ENCODE measurements at regions not wholly inside any gene's neighbourhood (a gene's known extent, or its start where the extent isn't known, plus 50 kb on each side); places are given as distances from the start of the nearest gene placed in this dataset.

- no peak for DNase-seq
These were observed 253.1 kb upstream of the SALL3 start for GRCh38 chr18:78726326-78727056.

GRCh38 chr18:78727057-78727739, 252.4 kb upstream of the SALL3 start:
- no peak for DNase-seq

GRCh38 chr18:78727877-78728783, 251.5 kb upstream of the SALL3 start:
- DNase-seq = no peak

- no peak for DNase-seq
These were observed 250.7 kb upstream of the SALL3 start for GRCh38 chr18:78728784-78729467.

- DNase-seq = no peak
These were observed 249.1 kb upstream of the SALL3 start for GRCh38 chr18:78730546-78730945.

- DNase-seq = no peak
These were observed 248.6 kb upstream of the SALL3 start for GRCh38 chr18:78731016-78731397.

GRCh38 chr18:78731398-78732032, 248.1 kb upstream of the SALL3 start:
- no peak for DNase-seq

- no peak for DNase-seq
These were observed 247.1 kb upstream of the SALL3 start for GRCh38 chr18:78732273-78733210.

- DNase-seq = no peak
These were observed 245.6 kb upstream of the SALL3 start for GRCh38 chr18:78733762-78734613.

GRCh38 chr18:78734614-78734945, 245.0 kb upstream of the SALL3 start:
- no peak for DNase-seq

- DNase-seq = no peak
These were observed 244.2 kb upstream of the SALL3 start for GRCh38 chr18:78735131-78736014.

- DNase-seq = no peak
These were observed 243.5 kb upstream of the SALL3 start for GRCh38 chr18:78736015-78736690.

- DNase-seq = no peak
These were observed 242.4 kb upstream of the SALL3 start for GRCh38 chr18:78737006-78737915.

GRCh38 chr18:78738076-78738690, 241.4 kb upstream of the SALL3 start:
- DNase-seq = no peak

- no peak for DNase-seq
These were observed 240.5 kb upstream of the SALL3 start for GRCh38 chr18:78739115-78739514.

- no peak for DNase-seq
These were observed 239.5 kb upstream of the SALL3 start for GRCh38 chr18:78739882-78740677.

All from stimulated activated CD4-positive, alpha-beta T cell treated with anti-CD3 and anti-CD28 coated beads, Interleukin-4, amount 100 ng/mL, for 1 hour (primary cell).